Peyer's patch (tissue), 4 donors: ENCODE measurements at regions not wholly inside any gene's neighbourhood (a gene's known extent, or its start where the extent isn't known, plus 50 kb on each side); places are given as distances from the start of the nearest gene placed in this dataset.

Experiments used
- DNase-seq, 3 donors: peaks; one replicate each; pipeline ENCODE4 v3.0.0-alpha.2; 2017 to 2019
- H3K27ac ChIP-seq, 4 donors: fragments of 200-600 bp; sonication (generic); one replicate each; pipeline ENCODE4 v1.5.1; 2016 to 2019
- H3K27me3 ChIP-seq, 2 donors: fragments of 200-600 bp; sonication (generic); one replicate each; pipeline ENCODE4 v1.5.1; 2019
- H3K36me3 ChIP-seq, 3 donors: fragments of 200-600 bp; sonication (generic); one replicate each; pipeline ENCODE4 v1.5.1; 2016 to 2019
- H3K4me1 ChIP-seq, 4 donors: fragments of 200-600 bp; sonication (generic); one replicate each; pipeline ENCODE4 v1.5.1; 2016 to 2019
- H3K4me3 ChIP-seq, 4 donors: fragments of 200-600 bp; sonication (generic); 1 replicate in 3 of 4; 2 replicates in 1 of 4; pipeline ENCODE4 v1.5.1; 2016 to 2019; ENCODE audit warnings: mild to moderate bottlenecking in 1 of 4
- H3K9me3 ChIP-seq, 4 donors: fragments of 200-600 bp; sonication (generic); one replicate each; pipeline ENCODE4 v1.5.1; 2016 to 2019; ENCODE audit warnings: mild to moderate bottlenecking in 1 of 4
- POLR2A ChIP-seq, 2 donors: fragments of 450-650 bp; IDR thresholded peaks; one replicate each; pipeline ENCODE4 v1.5.1; 2017; ENCODE audit warnings: antibody characterized with exemption in 2 of 2, mild to moderate bottlenecking in 2 of 2, moderate library complexity in 2 of 2
- TF ChIP-seq, protein P1 (sequence below), 6 experiments: fragments of 450-650 bp in 4 of 6; fragments of 200-600 bp in 2 of 6; sonication (generic) in 1 of 6; IDR thresholded peaks; one replicate each; pipeline ENCODE4 v1.5.1; 2017 to 2019; ENCODE audit warnings: antibody characterized with exemption in 6 of 6, mild to moderate bottlenecking in 3 of 6, moderate library complexity in 1 of 6

DNA sequence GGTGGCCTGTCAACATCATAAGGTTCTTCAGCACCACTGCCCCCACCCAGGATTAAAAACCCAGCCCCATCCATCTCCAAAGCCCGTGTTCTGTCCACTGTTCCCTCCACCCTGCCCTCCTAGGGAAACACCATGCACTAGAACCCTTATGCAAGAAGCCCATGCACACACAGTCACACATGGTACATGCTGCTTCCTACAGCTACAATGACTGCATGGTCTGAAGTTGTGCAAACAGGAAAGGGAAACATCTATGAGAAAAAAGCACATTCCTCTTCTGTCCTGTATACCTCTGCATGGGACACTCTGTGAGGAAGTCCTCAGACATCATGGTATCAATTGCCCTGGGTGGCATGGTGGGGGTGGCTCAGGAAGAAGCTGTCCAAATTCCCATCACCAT is 108.6 kb upstream of the MRPS22 start:
- Histone ChIP-seq H3K9me3 (no peaks in the 10 kb centered on the region), H3K27ac (no peak overlapping the region), H3K4me1 (no peaks in the 10 kb centered on the region), H3K4me3 (no peak overlapping the region), H3K27me3 (no peaks in the 10 kb centered on the region), H3K36me3 (no peaks in the 10 kb centered on the region)
- no peak for TF ChIP-seq POLR2A (IDR thresholded peaks at IDR 0.05)
- TF ChIP-seq, protein P1, sequence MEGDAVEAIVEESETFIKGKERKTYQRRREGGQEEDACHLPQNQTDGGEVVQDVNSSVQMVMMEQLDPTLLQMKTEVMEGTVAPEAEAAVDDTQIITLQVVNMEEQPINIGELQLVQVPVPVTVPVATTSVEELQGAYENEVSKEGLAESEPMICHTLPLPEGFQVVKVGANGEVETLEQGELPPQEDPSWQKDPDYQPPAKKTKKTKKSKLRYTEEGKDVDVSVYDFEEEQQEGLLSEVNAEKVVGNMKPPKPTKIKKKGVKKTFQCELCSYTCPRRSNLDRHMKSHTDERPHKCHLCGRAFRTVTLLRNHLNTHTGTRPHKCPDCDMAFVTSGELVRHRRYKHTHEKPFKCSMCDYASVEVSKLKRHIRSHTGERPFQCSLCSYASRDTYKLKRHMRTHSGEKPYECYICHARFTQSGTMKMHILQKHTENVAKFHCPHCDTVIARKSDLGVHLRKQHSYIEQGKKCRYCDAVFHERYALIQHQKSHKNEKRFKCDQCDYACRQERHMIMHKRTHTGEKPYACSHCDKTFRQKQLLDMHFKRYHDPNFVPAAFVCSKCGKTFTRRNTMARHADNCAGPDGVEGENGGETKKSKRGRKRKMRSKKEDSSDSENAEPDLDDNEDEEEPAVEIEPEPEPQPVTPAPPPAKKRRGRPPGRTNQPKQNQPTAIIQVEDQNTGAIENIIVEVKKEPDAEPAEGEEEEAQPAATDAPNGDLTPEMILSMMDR (IDR thresholded peaks at IDR 0.05), result no peak
- no peak for DNase-seq

DNA sequence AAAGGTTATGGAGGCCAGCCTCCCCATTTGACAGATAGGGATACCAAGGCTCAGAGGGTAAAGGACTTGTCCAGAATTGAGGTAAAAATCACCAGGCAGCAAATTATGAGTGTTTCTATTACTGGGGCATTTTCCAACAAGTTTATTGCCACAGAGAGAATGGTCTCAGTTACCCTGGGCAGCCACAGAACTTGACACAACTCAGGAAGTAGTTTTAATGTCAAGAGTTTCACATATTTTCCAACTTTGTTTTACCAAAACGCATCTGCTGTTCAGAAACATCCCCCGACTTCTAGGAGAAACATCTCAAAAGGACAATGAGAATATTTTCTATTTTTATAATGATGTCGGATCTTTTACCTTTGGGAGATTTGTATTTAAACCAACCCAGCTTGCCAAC is 107.5 kb upstream of the MRPS22 start:
- Histone ChIP-seq H3K4me3 (no peak overlapping the region), H3K36me3 (no peaks in the 10 kb centered on the region), H3K27ac (no peak overlapping the region), H3K4me1 (no peaks in the 10 kb centered on the region), H3K27me3 (no peaks in the 10 kb centered on the region), H3K9me3 (no peaks in the 10 kb centered on the region)
- no peak for TF ChIP-seq POLR2A (IDR thresholded peaks at IDR 0.05)
- TF ChIP-seq, protein P1 (IDR thresholded peaks at IDR 0.05), result no peak
- DNase-seq, result no peak

- no peak overlapping the region for H3K4me3 ChIP-seq
- H3K36me3 ChIP-seq, result no peaks in the 10 kb centered on the region
- no peak for DNase-seq
- H3K9me3 ChIP-seq, result no peaks in the 10 kb centered on the region
- no peaks in the 10 kb centered on the region for H3K4me1 ChIP-seq
- no peak overlapping the region for H3K27ac ChIP-seq
- no peak for TF ChIP-seq POLR2A (IDR thresholded peaks at IDR 0.05)
- TF ChIP-seq, protein P1 (IDR thresholded peaks at IDR 0.05), result no peak
- H3K27me3 ChIP-seq, result no peaks in the 10 kb centered on the region
These were observed 105.4 kb upstream of the MRPS22 start for GRCh38 chr3:139238281-139239030.

GRCh38 chr3:139239550-139239949 is 104.3 kb upstream of the MRPS22 start:
- Histone ChIP-seq H3K27ac (no peak overlapping the region), H3K36me3 (no peaks in the 10 kb centered on the region), H3K9me3 (no peaks in the 10 kb centered on the region), H3K4me1 (no peaks in the 10 kb centered on the region), H3K27me3 (no peaks in the 10 kb centered on the region), H3K4me3 (no peak overlapping the region)
- DNase-seq, result no peak
- TF ChIP-seq, protein P1 (IDR thresholded peaks at IDR 0.05), result no peak
- no peak for TF ChIP-seq POLR2A (IDR thresholded peaks at IDR 0.05)

GRCh38 chr3:139241783-139242182 is 102.0 kb upstream of the MRPS22 start:
- H3K36me3 ChIP-seq, result no peaks in the 10 kb centered on the region
- H3K4me1 ChIP-seq, result no peaks in the 10 kb centered on the region
- TF ChIP-seq, protein P1 (IDR thresholded peaks at IDR 0.05), result no peak
- TF ChIP-seq POLR2A (IDR thresholded peaks at IDR 0.05), result no peak
- H3K4me3 ChIP-seq, result no peak overlapping the region
- no peak for DNase-seq
- no peaks in the 10 kb centered on the region for H3K9me3 ChIP-seq
- H3K27me3 ChIP-seq, result no peaks in the 10 kb centered on the region
- no peak overlapping the region for H3K27ac ChIP-seq
